PC-9 (cell line): ENCODE measurements at regions not wholly inside any gene's neighbourhood (a gene's known extent, or its start where the extent isn't known, plus 50 kb on each side); places are given as distances from the start of the nearest gene placed in this dataset.

Source experiments
- BruUV-seq: library from RNA; stranded (reverse); fragments of 400-500 nt; replicated peaks from 2 replicates; lab custom pipeline; 2021; lab: Mats Ljungman, UMichigan
- CTCF ChIA-PET: fragments of 300-600 bp; sonication (Branson Sonifier 250); formaldehyde crosslinking; loops from one replicate; lab custom pipeline; 2022; ENCODE audit warnings: antibody characterized with exemption; lab: Charles Lee
- POLR2A ChIA-PET: fragments of 300-600 bp; sonication (Branson Sonifier 250); formaldehyde crosslinking; loops from one replicate; lab custom pipeline; 2022; ENCODE audit warnings: antibody characterized with exemption; ENCODE audit not compliant: unreplicated experiment; lab: Charles Lee
- DNase-seq, 2 experiments: peaks; one replicate each; pipeline versions ENCODE4 v3.0.0 to v3.0.0-alpha.2; 2015 to 2022; ENCODE audit warnings: mixed read lengths in 1 of 2
- H2AFZ ChIP-seq: fragments of 200-600 bp; sonication (generic); 2 replicates; pipeline ENCODE4 v1.8.1; 2017; ENCODE audit warnings: antibody characterized with exemption
- H3F3A ChIP-seq: fragments of 200-600 bp; sonication (generic); 2 replicates; pipeline ENCODE4 v1.8.1; 2017; ENCODE audit warnings: antibody characterized with exemption, mild to moderate bottlenecking, low read depth; ENCODE audit not compliant: insufficient read depth
- H3K27ac ChIP-seq: fragments of 200-600 bp; sonication (generic); 2 replicates; pipeline ENCODE4 v1.6.1; 2016; ENCODE audit warnings: mixed run types
- H3K27me3 ChIP-seq: fragments of 200-600 bp; sonication (generic); 2 replicates; pipeline ENCODE4 v1.6.1; 2016; ENCODE audit warnings: low read depth, mixed run types; ENCODE audit not compliant: insufficient read depth
- H3K36me3 ChIP-seq: fragments of 200-600 bp; sonication (generic); 2 replicates; pipeline ENCODE4 v1.6.1; 2016; ENCODE audit warnings: low read depth, mixed run types
- H3K4me1 ChIP-seq: fragments of 200-600 bp; sonication (generic); replicated peaks from 2 replicates; pipeline ENCODE4 v1.6.1; 2016; ENCODE audit warnings: mixed run types; ENCODE audit not compliant: insufficient read depth
- H3K4me2 ChIP-seq: fragments of 200-600 bp; sonication (generic); 2 replicates; pipeline ENCODE4 v1.6.1; 2017; ENCODE audit warnings: mixed run types
- H3K4me3 ChIP-seq: fragments of 200-600 bp; sonication (generic); 2 replicates; pipeline ENCODE4 v1.6.1; 2016; ENCODE audit warnings: mixed run types
- H3K79me2 ChIP-seq: fragments of 200-600 bp; sonication (generic); 2 replicates; pipeline ENCODE4 v1.6.1; 2017; ENCODE audit warnings: low read depth, mixed run types
- H3K9me2 ChIP-seq: fragments of 200-600 bp; sonication (generic); 2 replicates; pipeline ENCODE4 v1.8.1; 2017; ENCODE audit warnings: mild to moderate bottlenecking; ENCODE audit not compliant: insufficient read depth
- H3K9me3 ChIP-seq: fragments of 200-600 bp; sonication (generic); 2 replicates; pipeline ENCODE4 v1.8.1; 2016; ENCODE audit warnings: low read depth; ENCODE audit not compliant: insufficient read depth
- H4K20me1 ChIP-seq: fragments of 200-600 bp; sonication (generic); 2 replicates; pipeline ENCODE4 v1.8.1; 2017; ENCODE audit not compliant: insufficient read depth
- CTCF ChIP-seq: fragments of 200-600 bp; sonication (generic); conservative IDR thresholded peaks from 2 replicates; pipeline ENCODE4 v1.6.1; 2017; ENCODE audit warnings: mixed run types, antibody characterized with exemption, mild to moderate bottlenecking, moderate library complexity
- EZH2 ChIP-seq: fragments of 200-600 bp; sonication (generic); IDR thresholded peaks from 2 replicates; pipeline ENCODE4 v1.8.0; 2017; ENCODE audit warnings: antibody characterized with exemption, low read depth
- intact Hi-C: fragments of 100-400 bp; cut with micrococcal nuclease; formaldehyde crosslinking; loops from one replicate; pipeline ENCODE4 v1.10.0; 2022; ENCODE audit not compliant: unreplicated experiment

DNA sequence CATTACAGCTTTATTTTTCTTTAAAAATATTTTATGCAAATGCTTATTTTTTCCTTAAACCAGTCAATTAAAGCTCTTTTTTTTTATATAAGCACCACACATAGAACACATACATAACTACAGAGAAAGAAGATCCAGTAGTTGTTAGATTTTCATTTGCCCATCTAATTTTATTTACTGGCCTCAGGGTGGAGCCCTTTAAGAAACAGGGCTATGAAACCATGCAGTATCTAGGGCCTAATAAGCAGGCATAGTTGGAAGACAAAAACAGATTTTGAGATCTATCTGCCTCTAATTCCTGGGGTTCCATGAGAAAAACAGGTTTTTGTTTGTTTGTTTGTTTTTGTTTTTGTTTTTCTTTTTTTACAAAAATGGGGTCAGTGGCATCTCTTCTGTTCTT is 120.6 kb downstream of the BCHE start:
- Histone ChIP-seq H3K36me3 (no peaks in the 10 kb centered on the region), H4K20me1 (no peaks in the 10 kb centered on the region), H3K4me1 (no peaks in the 10 kb centered on the region), H2AFZ (no peak overlapping the region), H3K9me2 (no peaks in the 10 kb centered on the region), H3K4me3 (no peak overlapping the region), H3K27ac (no peak overlapping the region), H3K9me3 (no peaks in the 10 kb centered on the region), H3K79me2 (no peaks in the 10 kb centered on the region), H3K4me2 (no peak overlapping the region), H3F3A (no peaks in the 10 kb centered on the region), H3K27me3 (no peaks in the 10 kb centered on the region)
- intact Hi-C loops, result no loop called here
- TF ChIP-seq CTCF (no peak), EZH2 (no peak)
- BruUV-seq, result no TSS peak
- DNase-seq, result no peak
- ChIA-PET POLR2A (no interaction called here), CTCF (interaction anchor here (0.6 kb wide), 1 partner anchor 1848 kb away, joined by 3 read pairs; no protein-coding TSS in a partner anchor)

- intact Hi-C loops, result no loop called here
- Histone ChIP-seq H3K4me1 (no peaks in the 10 kb centered on the region), H3K27me3 (no peaks in the 10 kb centered on the region), H3K4me2 (no peak overlapping the region), H3K27ac (no peak overlapping the region), H2AFZ (no peak overlapping the region), H3K36me3 (no peaks in the 10 kb centered on the region), H3K79me2 (no peaks in the 10 kb centered on the region), H3K4me3 (no peak overlapping the region), H3K9me3 (no peaks in the 10 kb centered on the region), H3K9me2 (no peaks in the 10 kb centered on the region), H4K20me1 (no peaks in the 10 kb centered on the region), H3F3A (no peaks in the 10 kb centered on the region)
- ChIA-PET POLR2A (no interaction called here), CTCF (no interaction called here)
- BruUV-seq, result no TSS peak
- TF ChIP-seq CTCF (no peak), EZH2 (no peak)
- DNase-seq, result no peak
Measured at GRCh38 chr3:165713479-165713878, 123.7 kb downstream of the BCHE start.

GRCh38 chr3:165712382-165712781 is 124.8 kb downstream of the BCHE start:
- TF ChIP-seq CTCF (no peak), EZH2 (no peak)
- H2AFZ ChIP-seq, result no peak overlapping the region
- H3K4me1 ChIP-seq, result no peaks in the 10 kb centered on the region
- no TSS peak for BruUV-seq
- no peak overlapping the region for H3K4me3 ChIP-seq
- no peaks in the 10 kb centered on the region for H3K9me3 ChIP-seq
- no peaks in the 10 kb centered on the region for H3F3A ChIP-seq
- no peaks in the 10 kb centered on the region for H3K27me3 ChIP-seq
- POLR2A ChIA-PET, result no interaction called here
- no peak overlapping the region for H3K27ac ChIP-seq
- no peaks in the 10 kb centered on the region for H3K9me2 ChIP-seq
- no peaks in the 10 kb centered on the region for H3K79me2 ChIP-seq
- no peaks in the 10 kb centered on the region for H3K36me3 ChIP-seq
- intact Hi-C loops, result no loop called here
- no peaks in the 10 kb centered on the region for H4K20me1 ChIP-seq
- CTCF ChIA-PET, result no interaction called here
- H3K4me2 ChIP-seq, result no peak overlapping the region
- no peak for DNase-seq
